Colonic mucosa (tissue), 4 donors: ENCODE measurements at regions not wholly inside any gene's neighbourhood (a gene's known extent, or its start where the extent isn't known, plus 50 kb on each side); places are given as distances from the start of the nearest gene placed in this dataset.

Source experiments
- DNase-seq: peaks from one replicate; pipeline ENCODE4 v3.0.0-alpha.2; 2020
- H3K27ac ChIP-seq: fragments of 200-600 bp; one replicate; pipeline ENCODE4 v1.8.0; 2021
- H3K27me3 ChIP-seq: fragments of 200-600 bp; one replicate; pipeline ENCODE4 v1.8.0; 2021
- H3K36me3 ChIP-seq: fragments of 200-600 bp; one replicate; pipeline ENCODE4 v1.8.0; 2021
- H3K4me1 ChIP-seq: fragments of 200-600 bp; one replicate; pipeline ENCODE4 v1.8.0; 2021; ENCODE audit warnings: mild to moderate bottlenecking
- H3K4me3 ChIP-seq: fragments of 200-600 bp; one replicate; pipeline ENCODE4 v1.8.0; 2021
- H3K9ac ChIP-seq, 2 donors: one replicate each; pipeline ENCODE4 v1.7.0; 2013; ENCODE audit warnings: control low read depth in 2 of 2, low read depth in 2 of 2, low read length in 2 of 2
- H3K9me3 ChIP-seq: fragments of 200-600 bp; one replicate; pipeline ENCODE4 v1.8.0; 2021
- intact Hi-C: fragments of 100-400 bp; cut with DNase I; formaldehyde crosslinking; loops from one replicate; pipeline ENCODE4 v1.14.1; 2022
- TF ChIP-seq, protein P1 (sequence below): fragments of 200-600 bp; IDR thresholded peaks from one replicate; pipeline ENCODE4 v1.8.0; 2022; ENCODE audit warnings: antibody characterized with exemption, mild to moderate bottlenecking
- donor health status: healthy.
- donor health status: DM: no; HTN: no; CAD: no.
- donor health status: DM: no; HTN: no; CAD: no.

DNA sequence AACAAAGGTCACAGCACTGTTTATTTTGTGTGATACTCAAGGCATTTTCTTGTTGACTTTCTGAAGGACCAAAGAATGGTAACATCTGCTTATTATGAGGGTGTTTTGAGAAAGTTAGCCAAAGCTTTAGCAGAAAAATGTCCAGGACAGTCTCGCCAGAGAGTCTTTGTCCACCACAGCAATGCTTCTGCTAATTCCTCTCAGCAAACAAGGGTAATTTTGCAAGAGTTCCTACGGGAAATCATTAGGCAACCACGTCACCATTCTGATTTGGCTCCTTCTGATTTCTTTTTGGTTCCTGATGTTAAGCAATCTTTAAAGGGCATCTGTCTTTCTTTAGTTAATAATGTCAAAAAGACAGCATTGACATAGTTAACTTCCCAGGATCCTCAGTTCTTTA lies 639.3 kb upstream of the STEAP1 start:
- no peak overlapping the region for H3K9ac ChIP-seq
- no peaks in the 10 kb centered on the region for H3K4me1 ChIP-seq
- no peak overlapping the region for H3K4me3 ChIP-seq
- DNase-seq: no peak
- H3K27ac ChIP-seq: no peak overlapping the region
- no peaks in the 10 kb centered on the region for H3K36me3 ChIP-seq
- H3K9me3 ChIP-seq: no peaks in the 10 kb centered on the region
- intact Hi-C loops: no loop called here
- TF ChIP-seq, protein P1, sequence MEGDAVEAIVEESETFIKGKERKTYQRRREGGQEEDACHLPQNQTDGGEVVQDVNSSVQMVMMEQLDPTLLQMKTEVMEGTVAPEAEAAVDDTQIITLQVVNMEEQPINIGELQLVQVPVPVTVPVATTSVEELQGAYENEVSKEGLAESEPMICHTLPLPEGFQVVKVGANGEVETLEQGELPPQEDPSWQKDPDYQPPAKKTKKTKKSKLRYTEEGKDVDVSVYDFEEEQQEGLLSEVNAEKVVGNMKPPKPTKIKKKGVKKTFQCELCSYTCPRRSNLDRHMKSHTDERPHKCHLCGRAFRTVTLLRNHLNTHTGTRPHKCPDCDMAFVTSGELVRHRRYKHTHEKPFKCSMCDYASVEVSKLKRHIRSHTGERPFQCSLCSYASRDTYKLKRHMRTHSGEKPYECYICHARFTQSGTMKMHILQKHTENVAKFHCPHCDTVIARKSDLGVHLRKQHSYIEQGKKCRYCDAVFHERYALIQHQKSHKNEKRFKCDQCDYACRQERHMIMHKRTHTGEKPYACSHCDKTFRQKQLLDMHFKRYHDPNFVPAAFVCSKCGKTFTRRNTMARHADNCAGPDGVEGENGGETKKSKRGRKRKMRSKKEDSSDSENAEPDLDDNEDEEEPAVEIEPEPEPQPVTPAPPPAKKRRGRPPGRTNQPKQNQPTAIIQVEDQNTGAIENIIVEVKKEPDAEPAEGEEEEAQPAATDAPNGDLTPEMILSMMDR: no peak
- H3K27me3 ChIP-seq: no peaks in the 10 kb centered on the region

GRCh38 chr7:89517815-89518214 lies 636.5 kb upstream of the STEAP1 start:
- intact Hi-C loops: no loop called here
- DNase-seq: no peak

DNA sequence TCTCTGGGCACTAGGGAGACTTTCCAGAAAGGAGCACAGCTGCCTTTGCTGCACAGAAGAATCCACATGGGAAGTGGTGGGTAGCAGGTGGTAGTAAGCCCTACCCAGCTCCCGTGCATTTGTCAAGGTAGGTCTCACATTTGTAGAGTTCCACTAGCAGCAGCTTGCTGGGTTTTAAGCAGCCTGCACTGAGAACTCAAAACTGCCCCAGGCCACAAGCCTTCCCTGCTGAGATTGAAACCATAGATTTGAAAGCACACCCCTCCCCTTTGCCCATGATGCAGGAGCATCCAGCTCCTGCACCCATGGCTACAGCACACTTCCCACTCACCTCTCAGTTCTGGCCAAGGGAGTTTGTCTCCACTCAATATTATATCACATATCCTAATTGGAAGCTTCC lies 604.5 kb upstream of the STEAP1 start:
- Histone ChIP-seq H3K4me1 (no peaks in the 10 kb centered on the region), H3K27ac (no peak overlapping the region), H3K36me3 (no peaks in the 10 kb centered on the region), H3K27me3 (no peaks in the 10 kb centered on the region), H3K4me3 (no peak overlapping the region), H3K9me3 (no peaks in the 10 kb centered on the region), H3K9ac (no peak overlapping the region)
- TF ChIP-seq, protein P1: no peak
- no peak for DNase-seq
- intact Hi-C loops: no loop called here

More at GRCh38 chr7:89517815-89518214, 636.5 kb upstream of the STEAP1 start:
- Histone ChIP-seq H3K27me3 (no peaks in the 10 kb centered on the region), H3K36me3 (no peaks in the 10 kb centered on the region), H3K4me3 (no peak overlapping the region), H3K9ac (no peak overlapping the region), H3K4me1 (no peaks in the 10 kb centered on the region), H3K9me3 (no peaks in the 10 kb centered on the region), H3K27ac (no peak overlapping the region)
- TF ChIP-seq, protein P1: no peak

- intact Hi-C loops: no loop called here
- TF ChIP-seq, protein P1: no peak
- Histone ChIP-seq H3K36me3 (no peaks in the 10 kb centered on the region), H3K9ac (no peak overlapping the region), H3K4me1 (no peaks in the 10 kb centered on the region), H3K27ac (no peak overlapping the region), H3K4me3 (no peak overlapping the region), H3K9me3 (no peaks in the 10 kb centered on the region), H3K27me3 (no peaks in the 10 kb centered on the region)
- no peak for DNase-seq
Measured at GRCh38 chr7:89554209-89554608, 600.1 kb upstream of the STEAP1 start.

DNA sequence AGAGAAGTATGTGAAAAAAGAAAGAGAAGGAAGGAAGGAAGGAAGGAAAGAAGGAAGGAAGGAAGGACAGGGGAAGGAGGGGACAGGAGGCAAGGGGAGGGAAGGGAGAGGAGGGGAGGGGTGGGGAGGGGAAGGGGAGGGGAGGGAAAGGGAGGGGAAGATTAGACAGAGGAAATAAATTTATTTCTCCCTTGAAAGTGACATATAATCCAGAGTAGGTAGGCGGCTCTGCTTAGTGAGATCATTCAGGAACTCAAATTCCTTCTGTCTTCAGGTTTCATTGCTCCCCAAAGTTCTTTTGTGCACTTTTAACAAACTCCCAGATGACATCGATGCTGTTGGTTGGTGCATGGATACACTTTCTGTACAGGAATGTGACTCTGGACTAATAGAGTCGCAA lies 594.7 kb upstream of the STEAP1 start:
- no peaks in the 10 kb centered on the region for H3K27me3 ChIP-seq
- no peak overlapping the region for H3K4me3 ChIP-seq
- no peak overlapping the region for H3K9ac ChIP-seq
- no peak overlapping the region for H3K27ac ChIP-seq
- no peaks in the 10 kb centered on the region for H3K36me3 ChIP-seq
- intact Hi-C loops: no loop called here
- no peak for DNase-seq
- no peaks in the 10 kb centered on the region for H3K4me1 ChIP-seq
- no peaks in the 10 kb centered on the region for H3K9me3 ChIP-seq
- TF ChIP-seq, protein P1: no peak

- intact Hi-C loops: no loop called here
- Histone ChIP-seq H3K4me1 (no peaks in the 10 kb centered on the region), H3K9me3 (no peaks in the 10 kb centered on the region), H3K36me3 (no peaks in the 10 kb centered on the region), H3K27ac (no peak overlapping the region), H3K4me3 (no peak overlapping the region), H3K27me3 (no peaks in the 10 kb centered on the region), H3K9ac (no peak overlapping the region)
- no peak for DNase-seq
- TF ChIP-seq, protein P1: no peak
Measured at GRCh38 chr7:89563597-89563996, 590.7 kb upstream of the STEAP1 start.
